MM.1S (cell line): ENCODE measurements at regions not wholly inside any gene's neighbourhood (a gene's known extent, or its start where the extent isn't known, plus 50 kb on each side); places are given as distances from the start of the nearest gene placed in this dataset.
"Not testable (repeated sequence)": the region's sequence is repeated elsewhere in the genome, so short reads cannot be mapped to it uniquely, and the experiment has no call there.

Source experiments
- DNase-seq: peaks from one replicate; pipeline ENCODE4 v3.0.0-alpha.2; 2015
- H2AFZ ChIP-seq: fragments of 300-600 bp; sonication (generic); 2 replicates; pipeline ENCODE4 v1.6.0; 2016; ENCODE audit warnings: antibody characterized with exemption, low read length
- H3F3A ChIP-seq: fragments of 300-600 bp; sonication (generic); 2 replicates; pipeline ENCODE4 v1.6.1; 2016; ENCODE audit warnings: mild to moderate bottlenecking, antibody characterized with exemption, low read length, moderate library complexity, mixed read lengths; ENCODE audit not compliant: insufficient read depth
- H3K27ac ChIP-seq: fragments of 300-600 bp; sonication (generic); 2 replicates; pipeline ENCODE4 v1.5.1; 2016; ENCODE audit warnings: mild to moderate bottlenecking, low read length
- H3K27me3 ChIP-seq: fragments of 300-600 bp; sonication (generic); replicated peaks from 2 replicates; pipeline ENCODE4 v1.6.0; 2016; ENCODE audit warnings: low read length; ENCODE audit not compliant: insufficient read depth
- H3K36me3 ChIP-seq: fragments of 300-600 bp; sonication (generic); replicated peaks from 2 replicates; pipeline ENCODE4 v1.6.1; 2016; ENCODE audit warnings: mild to moderate bottlenecking, low read length, mixed read lengths; ENCODE audit not compliant: insufficient read depth
- H3K4me1 ChIP-seq: fragments of 300-600 bp; sonication (generic); 2 replicates; pipeline ENCODE4 v1.6.1; 2016; ENCODE audit warnings: low read length, mixed read lengths
- H3K4me2 ChIP-seq: fragments of 300-600 bp; sonication (generic); 2 replicates; pipeline ENCODE4 v1.6.0; 2016; ENCODE audit warnings: low read depth, low read length
- H3K4me3 ChIP-seq: fragments of 300-600 bp; sonication (generic); 2 replicates; pipeline ENCODE4 v1.5.1; 2016; ENCODE audit warnings: low read length, mixed read lengths
- H3K79me2 ChIP-seq: fragments of 300-600 bp; sonication (generic); 2 replicates; pipeline ENCODE4 v1.6.1; 2016; ENCODE audit warnings: mixed run types, low read length, mixed read lengths
- H3K9ac ChIP-seq: fragments of 300-600 bp; sonication (generic); 2 replicates; pipeline ENCODE4 v1.6.1; 2016; ENCODE audit warnings: low read length, mixed read lengths
- H3K9me2 ChIP-seq: fragments of 300-600 bp; sonication (generic); replicated peaks from 2 replicates; pipeline ENCODE4 v1.6.1; 2016; ENCODE audit warnings: mild to moderate bottlenecking, low read length, mixed read lengths; ENCODE audit not compliant: insufficient read depth
- H3K9me3 ChIP-seq: fragments of 300-600 bp; sonication (generic); replicated peaks from 2 replicates; pipeline ENCODE4 v1.6.1; 2016; ENCODE audit warnings: mild to moderate bottlenecking, low read length, mixed read lengths; ENCODE audit not compliant: insufficient read depth
- H4K20me1 ChIP-seq: fragments of 300-600 bp; sonication (generic); 2 replicates; pipeline ENCODE4 v1.6.1; 2016; ENCODE audit warnings: mild to moderate bottlenecking, low read length, moderate library complexity, mixed read lengths; ENCODE audit not compliant: insufficient read depth
- CTCF ChIP-seq: fragments of 300-600 bp; sonication (generic); IDR thresholded peaks from 2 replicates; pipeline ENCODE4 v1.5.1; 2016; ENCODE audit warnings: antibody characterized with exemption, low read length, mixed read lengths
- EZH2 ChIP-seq: fragments of 300-600 bp; sonication (generic); optimal IDR thresholded peaks from 2 replicates; pipeline ENCODE3; 2017; ENCODE audit warnings: low read depth, mild to moderate bottlenecking, antibody characterized with exemption, low read length, mixed read lengths
- EZH2phosphoT487 ChIP-seq: fragments of 300-600 bp; sonication (generic); IDR thresholded peaks from 2 replicates; pipeline ENCODE4 v1.6.1; 2018; ENCODE audit warnings: antibody characterized with exemption, low read length

- Histone ChIP-seq H3K27me3 (no peaks in the 10 kb centered on the region), H4K20me1 (no peaks in the 10 kb centered on the region), H3K36me3 (no peaks in the 10 kb centered on the region), H3K79me2 (no peaks in the 10 kb centered on the region), H3F3A (no peaks in the 10 kb centered on the region), H3K9me3 (no peaks in the 10 kb centered on the region), H3K4me2 (no peak overlapping the region), H3K9me2 (no peaks in the 10 kb centered on the region), H3K4me1 (no peaks in the 10 kb centered on the region), H3K27ac (no peak overlapping the region), H3K4me3 (no peak overlapping the region), H3K9ac (no peak overlapping the region), H2AFZ (no peak overlapping the region)
- no peak for DNase-seq
- TF ChIP-seq EZH2 (no peak), CTCF (no peak), EZH2phosphoT487 (no peak)
Measured at GRCh38 chr2:143996974-143997373, 522.9 kb downstream of the ZEB2 start.

GRCh38 chr2:143994961-143995360 is 525.0 kb downstream of the ZEB2 start:
- Histone ChIP-seq H3K79me2 (no peaks in the 10 kb centered on the region), H3K4me1 (no peaks in the 10 kb centered on the region), H2AFZ (no peak overlapping the region), H3F3A (no peaks in the 10 kb centered on the region), H3K4me3 (no peak overlapping the region), H3K4me2 (no peak overlapping the region), H3K27me3 (no peaks in the 10 kb centered on the region), H3K27ac (no peak overlapping the region), H3K9me3 (no peaks in the 10 kb centered on the region), H3K9me2 (no peaks in the 10 kb centered on the region), H3K9ac (no peak overlapping the region), H4K20me1 (no peaks in the 10 kb centered on the region), H3K36me3 (no peaks in the 10 kb centered on the region)
- no peak for TF ChIP-seq EZH2
- no peak for TF ChIP-seq EZH2phosphoT487
- no peak for TF ChIP-seq CTCF
- no peak for DNase-seq

GRCh38 chr2:143991596-143991995 is 528.3 kb downstream of the ZEB2 start:
- H4K20me1 ChIP-seq, H3K4me1 ChIP-seq, H3F3A ChIP-seq, H3K9ac ChIP-seq, H3K27me3 ChIP-seq, H3K4me2 ChIP-seq, H3K79me2 ChIP-seq, DNase-seq, H3K9me2 ChIP-seq, H2AFZ ChIP-seq, H3K9me3 ChIP-seq, H3K27ac ChIP-seq, H3K36me3 ChIP-seq, H3K4me3 ChIP-seq: not testable (repeated sequence)

- H3F3A ChIP-seq, result no peaks in the 10 kb centered on the region
- H3K79me2 ChIP-seq, result no peaks in the 10 kb centered on the region
- H3K36me3 ChIP-seq, result no peaks in the 10 kb centered on the region
- no peaks in the 10 kb centered on the region for H3K9me3 ChIP-seq
- DNase-seq, result no peak
- no peak overlapping the region for H2AFZ ChIP-seq
- no peak overlapping the region for H3K9ac ChIP-seq
- no peak overlapping the region for H3K4me2 ChIP-seq
- H3K27me3 ChIP-seq, result no peaks in the 10 kb centered on the region
- no peaks in the 10 kb centered on the region for H3K9me2 ChIP-seq
- H3K27ac ChIP-seq, result no peak overlapping the region
- no peaks in the 10 kb centered on the region for H3K4me1 ChIP-seq
- no peak for TF ChIP-seq CTCF
- TF ChIP-seq EZH2, result no peak
- no peak for TF ChIP-seq EZH2phosphoT487
- no peaks in the 10 kb centered on the region for H4K20me1 ChIP-seq
- no peak overlapping the region for H3K4me3 ChIP-seq
Measured at GRCh38 chr2:143988082-143988481, 531.8 kb downstream of the ZEB2 start.
